H1 (cell line): ENCODE measurements at regions not wholly inside any gene's neighbourhood (a gene's known extent, or its start where the extent isn't known, plus 50 kb on each side); places are given as distances from the start of the nearest gene placed in this dataset.

Source experiments
- CTCF ChIA-PET: fragments of 300-600 bp; sonication (Branson Sonifier 250); formaldehyde crosslinking; loops from one replicate; lab custom pipeline; 2021; ENCODE audit not compliant: partially characterized antibody; lab: Charles Lee
- POLR2A ChIA-PET: fragments of 300-600 bp; sonication (Branson Sonifier 250); formaldehyde crosslinking; loops from one replicate; lab custom pipeline; 2021; ENCODE audit warnings: inconsistent platforms; ENCODE audit not compliant: partially characterized antibody; lab: Charles Lee
- DNase-seq, 2 experiments: peaks; one replicate each; pipeline versions ENCODE4 v3.0.0 to v3.0.0-alpha.2; 2010 to 2022; ENCODE audit warnings: low spot score in 2 of 2, low read depth in 1 of 2, mixed read lengths in 1 of 2
- FAIRE-seq: peaks from 2 replicates; lab custom pipeline; 2011; peaks lifted over from hg19 to GRCh38; lab: Jason Lieb, UNC
- H2AFZ ChIP-seq: 2 replicates; pipeline ENCODE4 v1.8.1; 2012; ENCODE audit warnings: low read length, inconsistent platforms
- H2AK5ac ChIP-seq: 2 replicates; pipeline ENCODE4 v1.6.1; 2013; ENCODE audit warnings: low read depth, low read length
- H2BK120ac ChIP-seq: replicated peaks from 2 replicates; pipeline ENCODE3; 2013; ENCODE audit warnings: low read depth, low read length, inconsistent platforms
- H2BK12ac ChIP-seq: 2 replicates; pipeline ENCODE4 v1.6.1; 2013; ENCODE audit warnings: low read depth, low read length
- H2BK15ac ChIP-seq: 2 replicates; pipeline ENCODE4 v1.6.1; 2013; ENCODE audit warnings: low read length
- H2BK20ac ChIP-seq: 2 replicates; pipeline ENCODE4 v1.6.1; 2013; ENCODE audit warnings: low read length
- H2BK5ac ChIP-seq: 2 replicates; pipeline ENCODE4 v1.6.1; 2013; ENCODE audit warnings: low read depth, low read length
- H3K14ac ChIP-seq: 2 replicates; pipeline ENCODE4 v1.6.1; 2013; ENCODE audit warnings: inconsistent platforms; ENCODE audit not compliant: insufficient read length
- H3K18ac ChIP-seq: 2 replicates; pipeline ENCODE4 v1.6.1; 2013; ENCODE audit warnings: low read length; ENCODE audit errors: extremely low read depth
- H3K23ac ChIP-seq: 2 replicates; pipeline ENCODE4 v1.6.1; 2013; ENCODE audit warnings: inconsistent platforms; ENCODE audit not compliant: insufficient read length
- H3K23me2 ChIP-seq: 2 replicates; pipeline ENCODE4 v1.6.1; 2013; ENCODE audit warnings: low read depth, low read length
- H3K27ac ChIP-seq: 2 replicates; pipeline ENCODE4 v1.6.1; 2011; ENCODE audit warnings: low read depth, low read length, inconsistent platforms
- H3K27me3 ChIP-seq, 4 experiments: replicated peaks in 1 of 4; 1 replicate in 1 of 4; 2 replicates in 3 of 4; pipeline versions ENCODE4 v1.6.1 to v1.8.1; 2011 to 2013; ENCODE audit warnings: low read length in 3 of 4, mild to moderate bottlenecking in 3 of 4, inconsistent platforms in 2 of 4, mixed read lengths in 2 of 4, moderate library complexity in 1 of 4; ENCODE audit not compliant: control insufficient read depth in 3 of 4, insufficient read depth in 3 of 4; ENCODE audit errors: extremely low read depth in 1 of 4
- H3K36me3 ChIP-seq, 4 experiments: 2 replicates each; pipeline versions ENCODE4 v1.6.1 to v1.8.1; 2011 to 2013; ENCODE audit warnings: mild to moderate bottlenecking in 4 of 4, low read length in 3 of 4, moderate library complexity in 2 of 4, control low read depth in 1 of 4, inconsistent platforms in 1 of 4; ENCODE audit not compliant: insufficient read depth in 4 of 4, control insufficient read depth in 2 of 4
- H3K4ac ChIP-seq: replicated peaks from 2 replicates; pipeline ENCODE3; 2013; ENCODE audit warnings: low read length, low read depth, mixed read lengths, inconsistent platforms; ENCODE audit not compliant: insufficient read length
- H3K4me1 ChIP-seq, 4 experiments: replicated peaks in 1 of 4; 1 replicate in 1 of 4; 2 replicates in 3 of 4; pipeline versions ENCODE4 v1.6.1 to v1.8.1; 2011 to 2013; ENCODE audit warnings: low read length in 3 of 4, inconsistent platforms in 2 of 4, mixed read lengths in 1 of 4; ENCODE audit not compliant: insufficient read depth in 4 of 4, control insufficient read depth in 3 of 4
- H3K4me2 ChIP-seq, 2 experiments: 2 replicates each; pipeline versions ENCODE4 v1.6.1 to v1.8.1; 2011 to 2013; ENCODE audit warnings: low read depth in 2 of 2, low read length in 2 of 2, control low read depth in 1 of 2, inconsistent platforms in 1 of 2, mild to moderate bottlenecking in 1 of 2; ENCODE audit not compliant: insufficient read depth in 1 of 2
- H3K4me3 ChIP-seq, 4 experiments: fragments of 200-600, 300-600 bp in 1 of 4; sonication (generic), shearing (Covaris generic), sonication (Bioruptor Twin) in 1 of 4; 2 replicates each; pipeline versions ENCODE4 v1.5.1 to v1.8.1; 2011 to 2016; ENCODE audit warnings: low read length in 4 of 4, low read depth in 3 of 4, control low read depth in 2 of 4, inconsistent platforms in 2 of 4, mild to moderate bottlenecking in 2 of 4, mixed read lengths in 1 of 4, moderate library complexity in 1 of 4; ENCODE audit not compliant: insufficient read depth in 2 of 4; ENCODE audit errors: extremely low read depth in 1 of 4
- H3K56ac ChIP-seq: replicated peaks from 2 replicates; pipeline ENCODE3; 2013; ENCODE audit warnings: low read depth, mild to moderate bottlenecking, mixed read lengths, low read length, inconsistent platforms; ENCODE audit not compliant: insufficient read length
- H3K79me1 ChIP-seq: 2 replicates; pipeline ENCODE4 v1.6.1; 2013; ENCODE audit warnings: low read depth, low read length, control low read depth
- H3K79me2 ChIP-seq, 2 experiments: 2 replicates each; pipeline versions ENCODE4 v1.6.1 to v1.8.1; 2012 to 2013; ENCODE audit warnings: low read length in 2 of 2, mild to moderate bottlenecking in 2 of 2, inconsistent platforms in 1 of 2; ENCODE audit not compliant: insufficient read depth in 2 of 2, control insufficient read depth in 1 of 2
- H3K9ac ChIP-seq, 4 experiments: replicated peaks in 1 of 4; 1 replicate in 1 of 4; 2 replicates in 3 of 4; pipeline versions ENCODE4 v1.6.1 to v1.8.1; 2011 to 2013; ENCODE audit warnings: low read depth in 3 of 4, low read length in 3 of 4, control low read depth in 2 of 4, mild to moderate bottlenecking in 2 of 4, moderate library complexity in 2 of 4, inconsistent platforms in 1 of 4; ENCODE audit errors: extremely low read depth in 1 of 4
- H3K9me3 ChIP-seq, 2 experiments: 2 replicates each; pipeline versions ENCODE4 v1.6.1 to v1.8.1; 2012 to 2013; ENCODE audit warnings: mild to moderate bottlenecking in 2 of 2, moderate library complexity in 2 of 2, control low read depth in 1 of 2, inconsistent platforms in 1 of 2, low read depth in 1 of 2, low read length in 1 of 2, mixed read lengths in 1 of 2; ENCODE audit not compliant: insufficient read depth in 2 of 2
- H4K20me1 ChIP-seq, 2 experiments: replicated peaks in 1 of 2; 2 replicates each; pipeline versions ENCODE3 to v1.8.1; 2011 to 2013; ENCODE audit warnings: inconsistent platforms in 2 of 2, low read length in 2 of 2, mild to moderate bottlenecking in 1 of 2; ENCODE audit not compliant: insufficient read depth in 2 of 2, control insufficient read depth in 1 of 2
- H4K5ac ChIP-seq: 2 replicates; pipeline ENCODE4 v1.6.1; 2013; ENCODE audit warnings: low read length, low read depth, mixed read lengths, inconsistent platforms; ENCODE audit not compliant: insufficient read length
- H4K8ac ChIP-seq: 2 replicates; pipeline ENCODE4 v1.8.0; 2013; ENCODE audit warnings: mild to moderate bottlenecking, moderate library complexity, low read length, inconsistent platforms; ENCODE audit not compliant: insufficient read depth; ENCODE audit errors: extremely low read depth
- H4K91ac ChIP-seq: replicated peaks from 2 replicates; pipeline ENCODE3; 2013; ENCODE audit warnings: low read length, mixed read lengths, inconsistent platforms; ENCODE audit not compliant: insufficient read length
- ATF2 ChIP-seq: IDR thresholded peaks from 2 replicates; pipeline ENCODE4 v1.6.1; 2012; ENCODE audit warnings: low read length, inconsistent platforms
- BRCA1 ChIP-seq: IDR thresholded peaks from 2 replicates; pipeline ENCODE4 v1.6.1; 2012; ENCODE audit warnings: low read depth, low read length, improper control_type of control experiment
- CBX5 ChIP-seq: fragments of 300-800, 300-1000 bp; sonication (generic); IDR thresholded peaks from 2 replicates; pipeline ENCODE4 v1.7.1; 2016; ENCODE audit warnings: antibody characterized with exemption, low read length, low read depth
- FOSL1 ChIP-seq: IDR thresholded peaks from 2 replicates; pipeline ENCODE4 v1.6.1; 2011; ENCODE audit warnings: mild to moderate bottlenecking, low read depth, low read length, moderate library complexity; ENCODE audit not compliant: insufficient read depth
- HDAC6 ChIP-seq: IDR thresholded peaks from one replicate; pipeline ENCODE4 v1.7.1; 2012; ENCODE audit warnings: low read depth, mild to moderate bottlenecking, inconsistent platforms, low read length, moderate library complexity
- SP2 ChIP-seq: IDR thresholded peaks from 2 replicates; pipeline ENCODE4 v1.6.1; 2012; ENCODE audit warnings: mild to moderate bottlenecking, low read length, inconsistent platforms
- WGBS, 2 experiments: shearing (Covaris generic) in 1 of 2; methylation state at CpG; one replicate each; pipeline versions ENCODE4 v1.1.6 to v1.1.7; 2013 to 2015; ENCODE audit warnings: low lambda C conversion rate in 2 of 2, mixed read lengths in 2 of 2, inconsistent platforms in 1 of 2, low coverage in 1 of 2, missing lambda C conversion rate in 1 of 2; ENCODE audit not compliant: insufficient replicate concordance in 2 of 2, insufficient coverage in 1 of 2, insufficient read length in 1 of 2; ENCODE audit errors: extremely low coverage in 1 of 2, missing lambda C conversion rate in 1 of 2; 5-methylcytosine and 5-hydroxymethylcytosine counted together

- no peaks in the 10 kb centered on the region for H3K79me2 ChIP-seq
- H2AK5ac ChIP-seq = no peak overlapping the region
- no peaks in the 10 kb centered on the region; a peak in 1 of 8 replicates for H3K36me3 ChIP-seq
- no peak overlapping the region for H3K18ac ChIP-seq
- DNase-seq (no peak), FAIRE-seq (no peak)
- H4K8ac ChIP-seq = no peak overlapping the region
- H3K79me1 ChIP-seq = no peaks in the 10 kb centered on the region
- no peaks in the 10 kb centered on the region for H3K27me3 ChIP-seq
- WGBS, 2 experiments = 82% methylated on average over 4 of the region's 4 CpGs; no CpG with 5 or more reads in 1 of the 2 experiments
- H2BK120ac ChIP-seq = no peak overlapping the region
- H3K9me3 ChIP-seq = peaks cover 12 to 63% of the 10 kb centered on the region in 2 experiments
- H3K23ac ChIP-seq = no peak overlapping the region
- no peak overlapping the region for H3K4ac ChIP-seq
- no peaks in the 10 kb centered on the region for H3K23me2 ChIP-seq
- no peak overlapping the region for H2BK15ac ChIP-seq
- H4K5ac ChIP-seq = no peak overlapping the region
- H4K20me1 ChIP-seq = no peaks in the 10 kb centered on the region
- H3K4me3 ChIP-seq = no peak overlapping the region
- H3K9ac ChIP-seq = no peak overlapping the region
- H2AFZ ChIP-seq = no peak overlapping the region
- no peak overlapping the region for H3K27ac ChIP-seq
- no peak overlapping the region for H3K14ac ChIP-seq
- POLR2A ChIA-PET = no interaction called here
- H2BK5ac ChIP-seq = no peak overlapping the region
- no peaks in the 10 kb centered on the region for H3K4me1 ChIP-seq
- CTCF ChIA-PET = no interaction called here
- H2BK12ac ChIP-seq = no peak overlapping the region
- no peak overlapping the region for H3K4me2 ChIP-seq
- H2BK20ac ChIP-seq = no peak overlapping the region
- no peak overlapping the region for H4K91ac ChIP-seq
- H3K56ac ChIP-seq = no peak overlapping the region
- TF ChIP-seq CBX5 (no peak), SP2 (no peak), ATF2 (no peak), BRCA1 (no peak), FOSL1 (no peak), HDAC6 (no peak)
These were observed 321.0 kb upstream of the C1orf174 start for GRCh38 chr1:4221107-4221506.
